Upper lobe of left lung (tissue), 6 donors: ENCODE measurements at regions not wholly inside any gene's neighbourhood (a gene's known extent, or its start where the extent isn't known, plus 50 kb on each side); places are given as distances from the start of the nearest gene placed in this dataset.

Source experiments
- ATAC-seq, 2 donors: fragments of 200-7000 bp; cut with Tn5 transposase; one replicate each; pipeline ENCODE4 v1.9.1; 2022; ENCODE audit warnings: mild to moderate bottlenecking in 2 of 2, moderate library complexity in 2 of 2; ENCODE audit not compliant: low FRiP score in 2 of 2
- DNase-seq, 2 donors: peaks; one replicate each; pipeline ENCODE4 v3.0.0-alpha.2; 2019 to 2020
- H3K27ac ChIP-seq, 4 donors: fragments of 200-600 bp; sonication (generic); one replicate each; pipeline ENCODE4 v1.5.1; 2016 to 2019
- H3K27me3 ChIP-seq, 4 donors: fragments of 200-600 bp; sonication (generic); one replicate each; pipeline ENCODE4 v1.5.1; 2017 to 2019
- H3K36me3 ChIP-seq, 4 donors: fragments of 200-600 bp; sonication (generic); one replicate each; pipeline ENCODE4 v1.5.1; 2016 to 2019
- H3K4me1 ChIP-seq, 4 donors: fragments of 200-600 bp; sonication (generic); one replicate each; pipeline ENCODE4 v1.5.1; 2018 to 2019
- H3K4me3 ChIP-seq, 4 donors: fragments of 200-600 bp; sonication (generic); one replicate each; pipeline ENCODE4 v1.5.1; 2017 to 2019; ENCODE audit warnings: mild to moderate bottlenecking in 2 of 4, moderate library complexity in 1 of 4
- H3K9me3 ChIP-seq, 4 donors: fragments of 200-600 bp; sonication (generic); one replicate each; pipeline ENCODE4 v1.5.1; 2018 to 2019
- CTCF ChIP-seq, 6 experiments: fragments of 450-650 bp in 4 of 6; fragments of 200-600 bp in 2 of 6; sonication (generic) in 2 of 6; IDR thresholded peaks; one replicate each; pipeline ENCODE4 v1.5.1; 2016 to 2019; ENCODE audit warnings: antibody characterized with exemption in 6 of 6
- EP300 ChIP-seq, 4 donors: sonication (generic); formaldehyde crosslinking; IDR thresholded peaks; one replicate each; pipeline ENCODE4 v1.5.1; 2017; ENCODE audit warnings: antibody characterized with exemption in 4 of 4, control low read depth in 2 of 4
- POLR2A ChIP-seq, 4 donors: fragments of 450-650 bp; IDR thresholded peaks; one replicate each; pipeline ENCODE4 v1.5.1; 2016 to 2017; ENCODE audit warnings: antibody characterized with exemption in 4 of 4, mild to moderate bottlenecking in 2 of 4
- POLR2AphosphoS5 ChIP-seq, 2 donors: sonication (generic); formaldehyde crosslinking; IDR thresholded peaks; one replicate each; pipeline ENCODE4 v1.5.1; 2017; ENCODE audit warnings: antibody characterized with exemption in 2 of 2
- WGBS, 2 donors: methylation state at CpG; one replicate each; pipeline ENCODE4 v1.1.5; 2017 to 2018; 5-methylcytosine and 5-hydroxymethylcytosine counted together
- donor health status: DM: no; HTN: no; CAD: no; lungs with moderate emphysema.
- donor health status: DM: no; HTN: yes; CAD: no; lungs with severe emphysema.

DNA sequence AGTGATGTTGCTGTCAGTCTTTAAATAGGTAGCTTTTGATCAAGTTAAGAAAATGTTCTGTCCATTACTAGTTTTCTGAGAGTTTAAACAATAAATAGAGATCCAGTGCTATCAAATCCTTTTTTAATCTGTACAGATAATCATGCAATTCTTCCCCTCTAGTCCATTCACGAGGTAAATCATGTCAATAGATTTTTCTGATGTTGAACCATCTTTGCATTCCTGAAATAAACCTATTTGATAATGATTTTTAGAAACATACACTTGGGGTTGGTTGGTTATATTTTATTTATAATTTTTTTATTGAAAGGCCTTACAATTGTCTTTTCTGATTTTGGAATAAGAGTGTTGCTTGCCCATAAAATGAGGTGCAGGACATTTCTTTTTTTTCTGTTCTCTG, 95.0 kb downstream of the FAM53A start:
- ATAC-seq (no peak), DNase-seq (no peak)
- Histone ChIP-seq H3K9me3 (peaks cover 5 to 29% (median 21%) of the 10 kb centered on the region in 4 donors), H3K4me3 (no peak overlapping the region), H3K36me3 (no peaks in the 10 kb centered on the region), H3K27ac (no peak overlapping the region), H3K27me3 (no peaks in the 10 kb centered on the region), H3K4me1 (no peaks in the 10 kb centered on the region)
- WGBS, 2 donors: 73 to 74% methylated on average over 1 of the region's 1 CpG
- TF ChIP-seq POLR2AphosphoS5 (IDR thresholded peaks at IDR 0.05) (no peak), CTCF (IDR thresholded peaks at IDR 0.05) (no peak), EP300 (IDR thresholded peaks at IDR 0.05) (no peak), POLR2A (IDR thresholded peaks at IDR 0.05) (no peak)

DNA sequence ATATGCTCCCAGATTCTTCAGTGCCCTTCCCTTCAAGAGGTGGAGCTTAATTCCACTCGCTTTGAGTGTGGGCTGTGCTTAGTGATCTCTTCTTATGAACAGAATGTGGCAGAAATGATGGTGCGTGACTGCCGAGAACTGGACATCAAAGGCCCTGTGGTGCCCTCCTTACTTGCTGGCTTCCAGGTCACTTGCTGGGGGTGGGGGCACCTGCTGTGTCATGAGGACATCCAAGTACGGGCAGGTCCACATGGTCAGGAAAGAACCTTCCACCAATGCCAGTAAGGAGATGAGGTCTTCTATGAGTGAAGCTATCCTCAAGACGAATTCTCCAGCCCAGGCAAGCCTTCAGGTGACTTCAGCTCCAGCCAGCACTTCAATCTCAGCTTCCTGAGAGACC, 95.8 kb downstream of the FAM53A start:
- Histone ChIP-seq H3K4me1 (no peaks in the 10 kb centered on the region), H3K27ac (no peak overlapping the region), H3K36me3 (no peaks in the 10 kb centered on the region), H3K9me3 (peaks cover 5 to 29% (median 21%) of the 10 kb centered on the region in 4 donors), H3K4me3 (no peak overlapping the region), H3K27me3 (no peaks in the 10 kb centered on the region)
- DNase-seq: no peak
- no peak for ATAC-seq
- TF ChIP-seq POLR2AphosphoS5 (IDR thresholded peaks at IDR 0.05): no peak
- no peak for TF ChIP-seq POLR2A (IDR thresholded peaks at IDR 0.05)
- TF ChIP-seq EP300 (IDR thresholded peaks at IDR 0.05): no peak
- no peak for TF ChIP-seq CTCF (IDR thresholded peaks at IDR 0.05)
- WGBS, 2 donors: 80 to 84% methylated on average over 4 to 5 of the region's 5 CpGs

GRCh38 chr4:1584498-1584897, 99.6 kb downstream of the FAM53A start:
- Histone ChIP-seq H3K27me3 (no peaks in the 10 kb centered on the region), H3K4me1 (peaks cover 0 to 7% (median 3%) of the 10 kb centered on the region in 4 donors), H3K4me3 (no peak overlapping the region), H3K27ac (no peak overlapping the region), H3K36me3 (no peaks in the 10 kb centered on the region), H3K9me3 (peaks cover 0 to 11% (median 7%) of the 10 kb centered on the region in 4 donors)
- DNase-seq: no peak
- TF ChIP-seq EP300 (IDR thresholded peaks at IDR 0.05): no peak
- TF ChIP-seq POLR2AphosphoS5 (IDR thresholded peaks at IDR 0.05): no peak
- no peak for TF ChIP-seq CTCF (IDR thresholded peaks at IDR 0.05)
- TF ChIP-seq POLR2A (IDR thresholded peaks at IDR 0.05): no peak
- no peak for ATAC-seq
- 52 to 67% methylated on average over 3 of the region's 3 CpGs for WGBS, 2 donors

DNA sequence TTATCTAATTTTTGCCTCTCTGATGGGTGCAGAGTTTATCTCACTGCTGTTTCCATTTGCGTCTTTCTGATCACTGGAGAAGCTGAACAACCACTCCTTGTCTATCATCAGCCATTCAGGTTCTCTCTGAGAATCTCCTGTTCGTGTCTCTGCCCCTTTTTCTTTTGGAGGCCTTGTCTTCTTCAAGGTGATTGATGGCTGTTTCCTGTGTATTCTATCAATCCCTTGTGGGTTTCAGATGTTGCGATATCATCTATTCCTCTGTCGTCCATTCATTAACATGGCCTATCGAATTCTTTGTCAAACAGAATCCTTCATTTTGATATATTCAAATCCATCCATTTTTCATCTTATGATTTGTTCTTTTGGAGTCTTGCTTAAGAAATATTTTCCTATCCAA, 100.3 kb downstream of the FAM53A start:
- no peak for TF ChIP-seq POLR2AphosphoS5 (IDR thresholded peaks at IDR 0.05)
- no peak for TF ChIP-seq CTCF (IDR thresholded peaks at IDR 0.05)
- no peak for TF ChIP-seq POLR2A (IDR thresholded peaks at IDR 0.05)
- TF ChIP-seq EP300 (IDR thresholded peaks at IDR 0.05): no peak
- peaks cover 0 to 14% (median 5%) of the 10 kb centered on the region in 4 donors for H3K4me1 ChIP-seq
- 76 to 78% methylated on average over 5 of the region's 5 CpGs for WGBS, 2 donors

DNA sequence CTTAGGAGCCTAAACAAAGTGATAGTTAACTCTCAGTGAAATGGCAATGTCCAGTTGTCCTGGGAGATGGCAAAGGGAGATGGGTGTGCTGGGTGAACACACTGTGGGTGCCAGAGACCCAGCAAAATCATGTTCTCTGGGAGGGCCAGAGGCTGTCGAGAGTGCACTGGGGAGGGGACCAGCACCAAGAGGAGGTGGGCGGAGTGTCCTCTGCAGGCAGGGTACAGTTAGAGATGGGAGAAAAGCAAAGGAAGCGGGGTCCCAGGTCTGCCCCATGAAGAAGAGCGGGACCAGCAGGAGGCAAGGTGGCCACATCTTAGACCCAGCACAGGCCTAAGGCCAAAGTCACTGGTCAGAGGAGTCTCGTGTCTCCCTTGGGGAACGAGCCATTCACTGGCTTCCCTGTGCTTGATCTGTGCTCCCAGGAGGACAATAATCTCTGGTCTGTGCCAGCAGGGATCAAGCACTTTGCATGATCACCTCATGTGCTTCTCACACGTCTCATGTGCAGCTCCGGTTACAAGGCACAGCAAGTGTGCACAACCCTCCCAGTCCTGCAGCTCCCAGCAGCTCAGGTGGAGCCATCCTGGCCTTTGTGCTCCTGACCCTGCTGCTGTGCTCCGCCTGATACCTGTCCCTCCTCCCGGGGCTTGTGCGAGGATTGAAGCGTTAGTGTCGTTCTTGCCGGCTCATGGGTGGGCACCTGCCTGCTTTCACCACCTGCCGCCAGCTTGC, 100.9 kb downstream of the FAM53A start:
- no peak for TF ChIP-seq POLR2AphosphoS5 (IDR thresholded peaks at IDR 0.05)
- TF ChIP-seq POLR2A (IDR thresholded peaks at IDR 0.05): no peak
- TF ChIP-seq CTCF (IDR thresholded peaks at IDR 0.05): no peak
- no peak for TF ChIP-seq EP300 (IDR thresholded peaks at IDR 0.05)
- WGBS, 2 donors: 86 to 87% methylated on average over 13 to 15 of the region's 15 CpGs
- Histone ChIP-seq H3K4me1 (peaks cover 3 to 20% (median 10%) of the 10 kb centered on the region in 4 donors), H3K36me3 (no peaks in the 10 kb centered on the region), H3K27ac (no peak overlapping the region), H3K27me3 (no peaks in the 10 kb centered on the region), H3K9me3 (peaks cover 0 to under 1% (median 0%) of the 10 kb centered on the region in 4 donors), H3K4me3 (no peak overlapping the region)
- ATAC-seq (no peak), DNase-seq (peak in 1 of 2 donors; percentile 41)

More for the DNA sequence above, 100.3 kb downstream of the FAM53A start:
- Histone ChIP-seq H3K27me3 (no peaks in the 10 kb centered on the region), H3K36me3 (no peaks in the 10 kb centered on the region), H3K27ac (no peak overlapping the region), H3K4me3 (no peak overlapping the region), H3K9me3 (peaks cover 0 to 7% (median 4%) of the 10 kb centered on the region in 4 donors)
- no peak for ATAC-seq
- no peak for DNase-seq
